EL (cell line): ENCODE measurements at regions not wholly inside any gene's neighbourhood (a gene's known extent, or its start where the extent isn't known, plus 50 kb on each side); places are given as distances from the start of the nearest gene placed in this dataset.
"Not testable (repeated sequence)": the region's sequence is repeated elsewhere in the genome, so short reads cannot be mapped to it uniquely, and the experiment has no call there.

Experiments
- DNase-seq: peaks from one replicate; pipeline ENCODE4 v3.0.0-alpha.2; 2016

- no peak for DNase-seq
These were observed 64.0 kb upstream of the APCDD1L start for GRCh38 chr20:58579069-58579818.

GRCh38 chr20:58577871-58578598 is 62.8 kb upstream of the APCDD1L start:
- DNase-seq, result no peak

GRCh38 chr20:58577139-58577806 is 62.1 kb upstream of the APCDD1L start:
- no peak for DNase-seq

- DNase-seq, result no peak
These were observed 61.4 kb upstream of the APCDD1L start for GRCh38 chr20:58576603-58576970.

GRCh38 chr20:58575776-58576602 is 60.8 kb upstream of the APCDD1L start:
- no peak for DNase-seq

GRCh38 chr20:58574469-58574868 is 59.3 kb upstream of the APCDD1L start:
- no peak for DNase-seq

GRCh38 chr20:58573986-58574385 is 58.8 kb upstream of the APCDD1L start:
- no peak for DNase-seq

- DNase-seq, result no peak
These were observed 58.1 kb upstream of the APCDD1L start for GRCh38 chr20:58573257-58573656.

GRCh38 chr20:58572428-58572763 is 57.2 kb upstream of the APCDD1L start:
- DNase-seq, result not testable (repeated sequence)

- peak; percentile 63 for DNase-seq
These were observed 56.7 kb upstream of the APCDD1L start for GRCh38 chr20:58571693-58572427.

GRCh38 chr20:58571356-58571692 is 56.1 kb upstream of the APCDD1L start:
- DNase-seq, result no peak

GRCh38 chr20:58570204-58570859 is 55.1 kb upstream of the APCDD1L start:
- no peak for DNase-seq

- DNase-seq, result no peak
These were observed 54.3 kb upstream of the APCDD1L start for GRCh38 chr20:58569241-58570125.

- no peak for DNase-seq
These were observed 53.5 kb upstream of the APCDD1L start for GRCh38 chr20:58568483-58569240.

- DNase-seq, result no peak
These were observed 52.9 kb upstream of the APCDD1L start for GRCh38 chr20:58568126-58568482.

GRCh38 chr20:58567437-58567836 is 52.2 kb upstream of the APCDD1L start:
- no peak for DNase-seq

- no peak for DNase-seq
These were observed 51.8 kb upstream of the APCDD1L start for GRCh38 chr20:58566981-58567380.

GRCh38 chr20:58565461-58566175 is 50.4 kb upstream of the APCDD1L start:
- no peak for DNase-seq
